Spleen (tissue), 11 donors: ENCODE measurements at regions not wholly inside any gene's neighbourhood (a gene's known extent, or its start where the extent isn't known, plus 50 kb on each side); places are given as distances from the start of the nearest gene placed in this dataset.
A peak's percentile ranks its signal among the peaks of the same experiment; 100 is the strongest.

ENCODE experiments used
- DNase-seq: peaks from one replicate; pipeline ENCODE4 v3.0.0-alpha.2; 2020
- H3K27ac ChIP-seq, 8 donors: fragments of 200-600 bp; sonication (generic) in 7 of 8; 1 replicate in 4 of 8; 2 replicates in 4 of 8; pipeline versions ENCODE4 v1.5.0 to v1.8.0; 2016 to 2021; ENCODE audit warnings: inconsistent platforms in 4 of 8, mild to moderate bottlenecking in 4 of 8, moderate library complexity in 1 of 8
- H3K27me3 ChIP-seq, 7 donors: fragments of 200-600 bp; sonication (generic) in 6 of 7; replicated peaks in 1 of 7; 1 replicate in 4 of 7; 2 replicates in 3 of 7; pipeline versions ENCODE4 v1.5.0 to v1.8.0; 2016 to 2021; ENCODE audit warnings: inconsistent platforms in 3 of 7, mild to moderate bottlenecking in 1 of 7
- H3K36me3 ChIP-seq, 6 donors: fragments of 200-600 bp; sonication (generic) in 5 of 6; 1 replicate in 4 of 6; 2 replicates in 2 of 6; pipeline versions ENCODE4 v1.5.0 to v1.8.0; 2016 to 2021; ENCODE audit warnings: inconsistent platforms in 2 of 6
- H3K4me1 ChIP-seq, 6 donors: fragments of 200-600 bp; sonication (generic) in 5 of 6; 1 replicate in 3 of 6; 2 replicates in 3 of 6; pipeline versions ENCODE4 v1.5.0 to v1.8.0; 2016 to 2021; ENCODE audit warnings: inconsistent platforms in 3 of 6
- H3K4me3 ChIP-seq, 8 donors: fragments of 200-600 bp; sonication (generic) in 7 of 8; 1 replicate in 4 of 8; 2 replicates in 4 of 8; pipeline versions ENCODE4 v1.5.0 to v1.8.0; 2016 to 2021; ENCODE audit warnings: inconsistent platforms in 4 of 8, mild to moderate bottlenecking in 4 of 8, moderate library complexity in 2 of 8
- H3K9me3 ChIP-seq, 8 donors: fragments of 200-600 bp; sonication (generic) in 7 of 8; 1 replicate in 4 of 8; 2 replicates in 4 of 8; pipeline versions ENCODE4 v1.5.0 to v1.8.0; 2016 to 2021; ENCODE audit warnings: inconsistent platforms in 4 of 8
- CTCF ChIP-seq, 11 experiments: fragments of 200-600 bp in 7 of 11; fragments of 450-650 bp in 4 of 11; sonication (generic) in 4 of 11; IDR thresholded peaks in 8 of 11; conservative IDR thresholded peaks in 3 of 11; 1 replicate in 7 of 11; 2 replicates in 4 of 11; pipeline versions ENCODE4 v1.4.0 to v1.8.0; 2016 to 2021; ENCODE audit warnings: antibody characterized with exemption in 11 of 11, inconsistent platforms in 4 of 11, mild to moderate bottlenecking in 1 of 11
- POLR2A ChIP-seq, 3 donors: fragments of 450-650 bp; IDR thresholded peaks; one replicate each; pipeline ENCODE4 v1.5.1; 2017; ENCODE audit warnings: antibody characterized with exemption in 3 of 3, mild to moderate bottlenecking in 1 of 3
- POLR2AphosphoS5 ChIP-seq, 3 donors: sonication (generic); formaldehyde crosslinking; IDR thresholded peaks; one replicate each; pipeline ENCODE4 v1.5.1; 2017; ENCODE audit warnings: antibody characterized with exemption in 3 of 3
- WGBS, 5 donors: extraction: QIAGEN DNeasy Blood & Tissue Kit in 3 of 5; methylation state at CpG; one replicate each; pipeline versions ENCODE4 v1.1.5 to v1.1.7; 2013 to 2018; 5-methylcytosine and 5-hydroxymethylcytosine counted together
- intact Hi-C: fragments of 100-400 bp; cut with DNase I; formaldehyde crosslinking; loops from one replicate; pipeline ENCODE4 v1.15.0; 2023; ENCODE audit warnings: low total_unique reads
- donor health status: healthy with polysubstance abuse.
- donor health status: DM: no; HTN: no; CAD: no; lungs with moderate emphysema.
- donor health status: DM: no; HTN: no; CAD: no.
- donor health status: Bipolar disorder and iron deficiency.
- donor health status: healthy.
- donor health status: DM: no; HTN: no; CAD: no.
- donor health status: DM: yes; HTN: yes; CAD: no.

- Histone ChIP-seq H3K36me3 (no peaks in the 10 kb centered on the region), H3K4me1 (no peaks in the 10 kb centered on the region), H3K27me3 (no peaks in the 10 kb centered on the region), H3K4me3 (no peak overlapping the region), H3K27ac (no peak overlapping the region), H3K9me3 (no peaks in the 10 kb centered on the region)
- TF ChIP-seq POLR2A (IDR thresholded peaks at IDR 0.05) (no peak), POLR2AphosphoS5 (IDR thresholded peaks at IDR 0.05) (no peak), CTCF (IDR thresholded peaks at IDR 0.05 in 8 of 11, conservative IDR thresholded peaks at IDR 0.05 in 3 of 11) (no peak)
- intact Hi-C loops, result no loop called here
- WGBS, 5 donors, result 78 to 84% (median 80%) methylated on average over 12 of the region's 12 CpGs
- peak; percentile 36 for DNase-seq
These were observed 162.5 kb downstream of the WSCD1 start for GRCh38 chr17:6232732-6233101.

GRCh38 chr17:6231886-6232731 is 161.9 kb downstream of the WSCD1 start:
- DNase-seq, result peak; percentile 43
- H3K9me3 ChIP-seq, result no peaks in the 10 kb centered on the region
- no peaks in the 10 kb centered on the region for H3K36me3 ChIP-seq
- no peaks in the 10 kb centered on the region for H3K4me1 ChIP-seq
- H3K27ac ChIP-seq, result no peak overlapping the region
- H3K4me3 ChIP-seq, result no peak overlapping the region
- 61 to 68% (median 64%) methylated on average over 21 of the region's 21 CpGs for WGBS, 5 donors
- intact Hi-C loops, result no loop called here
- TF ChIP-seq CTCF (IDR thresholded peaks at IDR 0.05 in 8 of 11, conservative IDR thresholded peaks at IDR 0.05 in 3 of 11) (no peak), POLR2AphosphoS5 (IDR thresholded peaks at IDR 0.05) (no peak), POLR2A (IDR thresholded peaks at IDR 0.05) (no peak)
- H3K27me3 ChIP-seq, result no peaks in the 10 kb centered on the region

GRCh38 chr17:6231465-6231864 is 161.3 kb downstream of the WSCD1 start:
- no peaks in the 10 kb centered on the region for H3K36me3 ChIP-seq
- H3K27me3 ChIP-seq, result no peaks in the 10 kb centered on the region
- H3K4me1 ChIP-seq, result no peaks in the 10 kb centered on the region
- no peak for TF ChIP-seq POLR2AphosphoS5 (IDR thresholded peaks at IDR 0.05)
- TF ChIP-seq POLR2A (IDR thresholded peaks at IDR 0.05), result no peak
- no peak for TF ChIP-seq CTCF (IDR thresholded peaks at IDR 0.05 in 8 of 11, conservative IDR thresholded peaks at IDR 0.05 in 3 of 11)
- DNase-seq, result peak; percentile 32
- intact Hi-C loops, result no loop called here
- WGBS, 5 donors, result 73 to 88% (median 79%) methylated on average over 8 of the region's 8 CpGs
- peak overlapping the region in 1 of 8 donors; percentile 15 for H3K27ac ChIP-seq
- H3K9me3 ChIP-seq, result no peaks in the 10 kb centered on the region
- H3K4me3 ChIP-seq, result no peak overlapping the region

- H3K4me3 ChIP-seq, result no peak overlapping the region
- no peaks in the 10 kb centered on the region for H3K4me1 ChIP-seq
- TF ChIP-seq CTCF (IDR thresholded peaks at IDR 0.05 in 8 of 11, conservative IDR thresholded peaks at IDR 0.05 in 3 of 11), result no peak
- TF ChIP-seq POLR2A (IDR thresholded peaks at IDR 0.05), result no peak
- TF ChIP-seq POLR2AphosphoS5 (IDR thresholded peaks at IDR 0.05), result no peak
- no peaks in the 10 kb centered on the region for H3K36me3 ChIP-seq
- peaks cover 0 to 20% (median 11%) of the 10 kb centered on the region in 8 donors for H3K9me3 ChIP-seq
- no peak for DNase-seq
- H3K27ac ChIP-seq, result no peak overlapping the region
- H3K27me3 ChIP-seq, result peaks cover 0 to 44% (median 0%) of the 10 kb centered on the region in 7 donors
- 82 to 94% (median 86%) methylated on average over 7 of the region's 7 CpGs for WGBS, 5 donors
- intact Hi-C loops, result no loop called here
These were observed 148.2 kb downstream of the WSCD1 start for GRCh38 chr17:6218333-6218732.
